ENCODE measurements at regions not wholly inside any gene's neighbourhood (a gene's known extent, or its start where the extent isn't known, plus 50 kb on each side); places are given as distances from the start of the nearest gene placed in this dataset.

- Mint-ChIP-seq H3K27me3 (ENCODE audit: low read depth) (no peaks in the 10 kb centered on the region), H3K36me3 (ENCODE audit: low read depth) (no peaks in the 10 kb centered on the region), H3K9me3 (ENCODE audit: low read depth) (peaks cover 10% of the 10 kb centered on the region), H3K27ac (ENCODE audit: unreplicated experiment) (no peak overlapping the region), H3K4me1 (ENCODE audit: low read depth) (no peaks in the 10 kb centered on the region), H3K4me3 (ENCODE audit: unreplicated experiment) (no peak overlapping the region)
- no peak for DNase-seq (ENCODE audit: low spot score)
- no peak for TF ChIP-seq CTCF (IDR thresholded peaks at IDR 0.05)
These were observed 209.3 kb downstream of the CHD9NB start for GRCh38 chr16:52843381-52843780.

- no peaks in the 10 kb centered on the region for H3K27me3 Mint-ChIP-seq (ENCODE audit: low read depth)
- H3K27ac Mint-ChIP-seq (ENCODE audit: unreplicated experiment) = no peak overlapping the region
- H3K9me3 Mint-ChIP-seq (ENCODE audit: low read depth) = no peaks in the 10 kb centered on the region
- H3K4me1 Mint-ChIP-seq (ENCODE audit: low read depth) = no peaks in the 10 kb centered on the region
- H3K36me3 Mint-ChIP-seq (ENCODE audit: low read depth) = no peaks in the 10 kb centered on the region
- no peak for DNase-seq (ENCODE audit: low spot score)
- TF ChIP-seq CTCF (IDR thresholded peaks at IDR 0.05) = no peak
- no peak overlapping the region for H3K4me3 Mint-ChIP-seq (ENCODE audit: unreplicated experiment)
These were observed 215.4 kb downstream of the CHD9NB start for GRCh38 chr16:52837251-52837650.

GRCh38 chr16:52834736-52835465 is 217.8 kb downstream of the CHD9NB start:
- no peak for TF ChIP-seq CTCF (IDR thresholded peaks at IDR 0.05)
- Mint-ChIP-seq H3K27ac (ENCODE audit: unreplicated experiment) (no peak overlapping the region), H3K4me3 (ENCODE audit: unreplicated experiment) (no peak overlapping the region), H3K27me3 (ENCODE audit: low read depth) (no peaks in the 10 kb centered on the region), H3K4me1 (ENCODE audit: low read depth) (no peaks in the 10 kb centered on the region), H3K9me3 (ENCODE audit: low read depth) (no peaks in the 10 kb centered on the region), H3K36me3 (ENCODE audit: low read depth) (no peaks in the 10 kb centered on the region)
- no peak for DNase-seq (ENCODE audit: low spot score)

GRCh38 chr16:52832771-52833170 is 219.9 kb downstream of the CHD9NB start:
- H3K4me3 Mint-ChIP-seq (ENCODE audit: unreplicated experiment) = no peak overlapping the region
- no peak for DNase-seq (ENCODE audit: low spot score)
- no peak overlapping the region for H3K27ac Mint-ChIP-seq (ENCODE audit: unreplicated experiment)
- H3K9me3 Mint-ChIP-seq (ENCODE audit: low read depth) = no peaks in the 10 kb centered on the region
- TF ChIP-seq CTCF (IDR thresholded peaks at IDR 0.05) = no peak
- H3K4me1 Mint-ChIP-seq (ENCODE audit: low read depth) = no peaks in the 10 kb centered on the region
- peaks cover 2% of the 10 kb centered on the region for H3K27me3 Mint-ChIP-seq (ENCODE audit: low read depth)
- peaks cover 1% of the 10 kb centered on the region for H3K36me3 Mint-ChIP-seq (ENCODE audit: low read depth)

GRCh38 chr16:52827456-52827855 is 225.2 kb downstream of the CHD9NB start:
- no peak overlapping the region for H3K27ac Mint-ChIP-seq (ENCODE audit: unreplicated experiment)
- H3K9me3 Mint-ChIP-seq (ENCODE audit: low read depth) = no peaks in the 10 kb centered on the region
- H3K4me1 Mint-ChIP-seq (ENCODE audit: low read depth) = no peaks in the 10 kb centered on the region
- DNase-seq (ENCODE audit: low spot score) = no peak
- no peak overlapping the region for H3K4me3 Mint-ChIP-seq (ENCODE audit: unreplicated experiment)
- TF ChIP-seq CTCF (IDR thresholded peaks at IDR 0.05) = no peak
- peaks cover 1% of the 10 kb centered on the region for H3K36me3 Mint-ChIP-seq (ENCODE audit: low read depth)
- peaks cover 2% of the 10 kb centered on the region for H3K27me3 Mint-ChIP-seq (ENCODE audit: low read depth)

All from chondrocyte (in vitro differentiated cells).